ENCODE measurements at regions not wholly inside any gene's neighbourhood (a gene's known extent, or its start where the extent isn't known, plus 50 kb on each side); places are given as distances from the start of the nearest gene placed in this dataset.

GRCh38 chr22:34620161-34620560, 445.8 kb upstream of the ISX start:
- TF ChIP-seq CTCF (optimal IDR thresholded peaks at IDR 0.05 in 1 of 3, IDR thresholded peaks at IDR 0.05 in 1 of 3, conservative IDR thresholded peaks at IDR 0.05 in 1 of 3; ENCODE audit: extremely low read depth in 1 of 3, insufficient read depth in 2 of 3, low read length in 3 of 3) = no peak
- Histone ChIP-seq H3K9me3 (ENCODE audit: control insufficient read depth, low read depth, low read length) (no peaks in the 10 kb centered on the region), H3K9ac (ENCODE audit: control insufficient read depth, extremely low read depth, insufficient read depth, low read length) (no peak overlapping the region), H3K27ac (ENCODE audit: control insufficient read depth, insufficient read depth, low read length) (no peak overlapping the region), H3K79me2 (ENCODE audit: control insufficient read depth, insufficient read depth, low read length) (no peaks in the 10 kb centered on the region), H2AFZ (ENCODE audit: control insufficient read depth, low read length) (no peak overlapping the region), H3K27me3 (ENCODE audit: control insufficient read depth, extremely low read depth, insufficient read depth, low read length) (no peaks in the 10 kb centered on the region), H3K9me1 (ENCODE audit: control insufficient read depth, extremely low read depth, insufficient read depth, low read length) (no peaks in the 10 kb centered on the region), H3K4me3 (ENCODE audit: control insufficient read depth in 2 of 3, extremely low read depth in 1 of 3, insufficient read depth in 2 of 3, low read depth in 1 of 3, low read length in 3 of 3) (no peak overlapping the region), H3K4me2 (ENCODE audit: control insufficient read depth, extremely low read depth, insufficient read depth, low read depth, low read length) (no peak overlapping the region), H3K4me1 (ENCODE audit: control insufficient read depth, extremely low read depth, insufficient read depth, low read length) (no peaks in the 10 kb centered on the region), H3K36me3 (ENCODE audit: control insufficient read depth in 2 of 2, extremely low read depth in 1 of 2, insufficient read depth in 2 of 2, low read length in 2 of 2) (no peaks in the 10 kb centered on the region), H4K20me1 (ENCODE audit: control insufficient read depth, extremely low read depth, insufficient read depth, low read length) (no peaks in the 10 kb centered on the region)
- no peak for DNase-seq (ENCODE audit: low read depth, low spot score)
- dilution Hi-C loops (cut with MboI; ENCODE audit: extremely low pct_ligation_motif_present, low sequenced_read_pairs) = no loop called here
- FAIRE-seq = no peak

- H3K27ac ChIP-seq (ENCODE audit: control insufficient read depth, insufficient read depth, low read length) = no peak overlapping the region
- no peaks in the 10 kb centered on the region for H3K4me1 ChIP-seq (ENCODE audit: control insufficient read depth, extremely low read depth, insufficient read depth, low read length)
- H3K9me3 ChIP-seq (ENCODE audit: control insufficient read depth, low read depth, low read length) = no peaks in the 10 kb centered on the region
- dilution Hi-C loops (cut with MboI; ENCODE audit: extremely low pct_ligation_motif_present, low sequenced_read_pairs) = no loop called here
- TF ChIP-seq EZH2 (IDR thresholded peaks at IDR 0.05; ENCODE audit: low read length) (no peak), CTCF (optimal IDR thresholded peaks at IDR 0.05 in 1 of 3, IDR thresholded peaks at IDR 0.05 in 1 of 3, conservative IDR thresholded peaks at IDR 0.05 in 1 of 3; ENCODE audit: extremely low read depth in 1 of 3, insufficient read depth in 2 of 3, low read length in 3 of 3) (no peak)
- no peak overlapping the region for H2AFZ ChIP-seq (ENCODE audit: control insufficient read depth, low read length)
- no peaks in the 10 kb centered on the region for H4K20me1 ChIP-seq (ENCODE audit: control insufficient read depth, extremely low read depth, insufficient read depth, low read length)
- FAIRE-seq = no peak
- no peaks in the 10 kb centered on the region for H3K79me2 ChIP-seq (ENCODE audit: control insufficient read depth, insufficient read depth, low read length)
- H3K9ac ChIP-seq (ENCODE audit: control insufficient read depth, extremely low read depth, insufficient read depth, low read length) = no peak overlapping the region
- no peak overlapping the region for H3K4me3 ChIP-seq (ENCODE audit: control insufficient read depth in 2 of 3, extremely low read depth in 1 of 3, insufficient read depth in 2 of 3, low read depth in 1 of 3, low read length in 3 of 3)
- no peak for DNase-seq (ENCODE audit: low read depth, low spot score)
- H3K9me1 ChIP-seq (ENCODE audit: control insufficient read depth, extremely low read depth, insufficient read depth, low read length) = no peaks in the 10 kb centered on the region
- H3K4me2 ChIP-seq (ENCODE audit: control insufficient read depth, extremely low read depth, insufficient read depth, low read depth, low read length) = no peak overlapping the region
- no peaks in the 10 kb centered on the region for H3K36me3 ChIP-seq (ENCODE audit: control insufficient read depth in 2 of 2, extremely low read depth in 1 of 2, insufficient read depth in 2 of 2, low read length in 2 of 2)
- H3K27me3 ChIP-seq (ENCODE audit: control insufficient read depth, extremely low read depth, insufficient read depth, low read length) = no peaks in the 10 kb centered on the region
These were observed 445.1 kb upstream of the ISX start for GRCh38 chr22:34620832-34621231.

All from keratinocyte (primary cell).